GM19397 (cell line): ENCODE measurements at regions not wholly inside any gene's neighbourhood (a gene's known extent, or its start where the extent isn't known, plus 50 kb on each side); places are given as distances from the start of the nearest gene placed in this dataset.

Experiments used
- ATAC-seq: cut with Tn5 transposase; IDR thresholded peaks from one replicate; pipeline ENCODE4 v1.9.1; 2021; ENCODE audit warnings: mild to moderate bottlenecking, moderate library complexity; ENCODE audit not compliant: unreplicated experiment

DNA sequence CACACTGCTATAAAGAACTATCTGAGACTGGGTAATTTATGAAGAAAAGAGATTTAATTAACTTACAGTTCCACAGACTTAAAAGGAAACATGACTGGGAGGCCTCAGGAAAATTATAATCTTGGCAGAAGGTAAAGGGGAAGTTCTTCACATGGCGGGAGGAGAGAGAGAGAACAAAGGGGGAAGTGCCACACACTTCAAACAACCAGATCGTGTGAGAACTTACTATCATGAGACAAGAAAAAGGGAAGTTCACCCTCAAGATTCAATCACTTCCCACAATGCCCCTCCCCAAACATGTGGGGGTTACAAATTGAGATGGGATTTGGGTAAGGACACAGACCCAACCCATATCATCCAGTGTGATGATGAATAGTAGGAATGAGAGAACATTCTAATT is 366.5 kb downstream of the LRFN5 start:
- no peak for ATAC-seq

DNA sequence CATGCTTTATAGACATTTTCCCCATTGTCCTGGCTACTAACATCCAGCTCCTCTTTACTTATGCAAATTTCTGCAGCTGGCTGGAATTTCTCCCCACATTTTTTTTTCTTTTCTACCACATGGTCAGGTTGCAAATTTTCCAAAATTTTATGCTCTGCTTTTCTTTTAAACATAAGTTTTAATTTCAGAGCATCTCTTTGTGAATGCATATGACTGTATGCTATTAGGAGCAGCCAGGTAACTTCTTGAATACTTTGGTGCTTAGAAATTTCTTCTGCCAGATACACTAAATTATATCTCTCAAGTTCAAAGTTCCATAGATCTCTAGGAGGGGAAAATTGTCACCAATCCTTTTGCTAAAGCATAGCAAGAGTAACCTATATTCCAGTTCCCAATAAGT is 365.9 kb downstream of the LRFN5 start:
- ATAC-seq = no peak

DNA sequence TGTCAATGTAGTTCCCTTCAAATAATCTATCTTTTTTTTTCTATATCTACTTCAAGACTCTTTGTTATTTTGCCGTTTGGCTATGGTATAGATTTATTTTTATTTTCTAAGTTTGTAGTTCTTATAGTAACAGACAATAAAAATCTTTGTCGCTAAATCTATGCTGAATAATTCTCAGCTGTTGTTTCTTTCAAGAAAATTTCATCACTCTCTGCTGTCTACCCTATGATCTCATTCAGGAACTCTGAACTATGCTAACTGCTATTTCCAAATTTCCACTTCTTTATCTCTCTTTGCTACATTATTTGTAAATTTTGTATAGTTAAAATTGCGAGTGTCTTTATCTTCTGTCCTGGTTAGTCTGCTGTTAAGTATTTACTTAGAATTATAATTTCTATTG is 353.6 kb downstream of the LRFN5 start:
- ATAC-seq = no peak

DNA sequence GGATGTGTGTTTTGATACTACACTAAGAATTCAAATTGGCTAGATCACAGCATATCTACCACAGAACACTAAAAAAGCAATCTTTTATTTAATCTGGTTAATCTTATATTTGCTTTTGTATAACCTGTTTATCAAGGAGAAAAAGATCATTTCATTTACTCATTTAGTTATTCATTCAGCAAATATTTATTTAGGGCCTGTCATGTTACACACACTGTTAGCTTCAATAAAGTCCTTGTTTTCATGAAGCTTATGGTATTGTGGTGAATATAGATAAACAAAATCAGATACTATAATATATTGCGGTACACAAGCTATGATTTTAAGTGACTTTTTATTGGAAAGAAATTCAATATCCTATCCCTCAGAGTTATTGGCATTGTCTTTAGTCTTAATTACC is 350.8 kb downstream of the LRFN5 start:
- ATAC-seq = no peak
